WTC11 (cell line): ENCODE measurements at regions not wholly inside any gene's neighbourhood (a gene's known extent, or its start where the extent isn't known, plus 50 kb on each side); places are given as distances from the start of the nearest gene placed in this dataset.

ENCODE experiments used
- ATAC-seq: fragments of 200-7000 bp; cut with Tn5 transposase; 2 replicates; pipeline ENCODE4 v1.10.0; 2021; ENCODE audit warnings: mild to moderate bottlenecking, moderate library complexity
- CTCF ChIA-PET: fragments of 300-600 bp; sonication (Branson Sonifier 250); formaldehyde crosslinking; loops from one replicate; lab custom pipeline; 2021; ENCODE audit warnings: antibody characterized with exemption; lab: Charles Lee
- POLR2A ChIA-PET: fragments of 350-600 bp; sonication (Branson Sonifier 250); formaldehyde crosslinking; loops from one replicate; lab custom pipeline; 2021; ENCODE audit warnings: antibody characterized with exemption; lab: Charles Lee
- DNase-seq: peaks from one replicate; pipeline ENCODE4 v3.0.0; 2021; ENCODE audit warnings: low spot score
- H3K27ac Mint-ChIP-seq: 2 replicates; pipeline ENCODE4 v1.8.0; 2021; ENCODE audit warnings: mixed read lengths
- H3K27me3 Mint-ChIP-seq: 2 replicates; pipeline ENCODE4 v1.8.0; 2021; ENCODE audit warnings: low read depth, mild to moderate bottlenecking, moderate library complexity, mixed read lengths
- H3K36me3 Mint-ChIP-seq: 2 replicates; pipeline ENCODE4 v1.8.0; 2021; ENCODE audit warnings: mixed read lengths
- H3K4me1 Mint-ChIP-seq: 2 replicates; pipeline ENCODE4 v1.8.0; 2022; ENCODE audit warnings: mixed read lengths
- H3K4me3 Mint-ChIP-seq: 2 replicates; pipeline ENCODE4 v1.8.0; 2021; ENCODE audit warnings: mild to moderate bottlenecking, moderate library complexity, mixed read lengths
- H3K9me3 Mint-ChIP-seq: 2 replicates; pipeline ENCODE4 v1.8.0; 2021; ENCODE audit warnings: mixed read lengths
- CBFB ChIP-seq: sonication (generic); formaldehyde crosslinking; IDR thresholded peaks from 2 replicates; pipeline ENCODE4 v1.8.1; 2022; ENCODE audit warnings: mild to moderate bottlenecking, low read depth, missing genetic modification reagents
- E2F5 ChIP-seq: sonication (generic); formaldehyde crosslinking; IDR thresholded peaks from 2 replicates; pipeline ENCODE4 v1.8.1; 2022; ENCODE audit warnings: mild to moderate bottlenecking, moderate library complexity, missing genetic modification reagents
- ELF4 ChIP-seq: sonication (generic); formaldehyde crosslinking; IDR thresholded peaks from 2 replicates; pipeline ENCODE4 v1.8.1; 2022; ENCODE audit warnings: low read depth, mild to moderate bottlenecking, moderate library complexity, missing genetic modification reagents
- FOXP4 ChIP-seq: sonication (generic); formaldehyde crosslinking; IDR thresholded peaks from 2 replicates; pipeline ENCODE4 v1.8.0; 2022; ENCODE audit warnings: mild to moderate bottlenecking, missing genetic modification reagents
- GRHL2 ChIP-seq: fragments of 250-450 bp; sonication (Bioruptor Pico); IDR thresholded peaks from 2 replicates; pipeline ENCODE4 v1.8.0; 2022; ENCODE audit warnings: mild to moderate bottlenecking, moderate library complexity; ENCODE audit not compliant: insufficient replicate concordance, severe bottlenecking
- IRF1 ChIP-seq: sonication (generic); formaldehyde crosslinking; IDR thresholded peaks from 2 replicates; pipeline ENCODE4 v1.8.0; 2023; ENCODE audit warnings: missing genetic modification reagents
- JUN ChIP-seq: sonication (generic); formaldehyde crosslinking; IDR thresholded peaks from 2 replicates; pipeline ENCODE4 v1.8.0; 2023; ENCODE audit warnings: mild to moderate bottlenecking, missing genetic modification reagents
- KAT7 ChIP-seq: sonication (generic); formaldehyde crosslinking; IDR thresholded peaks from 2 replicates; pipeline ENCODE4 v1.8.1; 2023; ENCODE audit warnings: missing genetic modification reagents, mild to moderate bottlenecking, borderline replicate concordance
- MAX ChIP-seq: sonication (generic); formaldehyde crosslinking; IDR thresholded peaks from 2 replicates; pipeline ENCODE4 v1.8.0; 2022; ENCODE audit warnings: mild to moderate bottlenecking, missing genetic modification reagents
- RELA ChIP-seq: sonication (generic); formaldehyde crosslinking; IDR thresholded peaks from 2 replicates; pipeline ENCODE4 v1.8.1; 2022; ENCODE audit warnings: missing genetic modification reagents, mild to moderate bottlenecking, borderline replicate concordance
- TEAD1 ChIP-seq: sonication (generic); formaldehyde crosslinking; IDR thresholded peaks from 2 replicates; pipeline ENCODE4 v1.8.0; 2022; ENCODE audit warnings: mild to moderate bottlenecking, missing genetic modification reagents
- USF2 ChIP-seq: sonication (generic); formaldehyde crosslinking; IDR thresholded peaks from 2 replicates; pipeline ENCODE4 v1.8.1; 2023; ENCODE audit warnings: mild to moderate bottlenecking, missing genetic modification reagents, moderate library complexity
- ZNF263 ChIP-seq: sonication (generic); formaldehyde crosslinking; IDR thresholded peaks from 2 replicates; pipeline ENCODE4 v1.8.1; 2022; ENCODE audit warnings: low read depth, mild to moderate bottlenecking, moderate library complexity, missing genetic modification reagents
- ZNF281 ChIP-seq: sonication (generic); formaldehyde crosslinking; IDR thresholded peaks from 2 replicates; pipeline ENCODE4 v1.8.0; 2023; ENCODE audit warnings: mild to moderate bottlenecking, missing genetic modification reagents
- ZNF416 ChIP-seq: fragments of 250-450 bp; sonication (Bioruptor Pico); IDR thresholded peaks from 2 replicates; pipeline ENCODE4 v1.9.0; 2021; ENCODE audit warnings: mild to moderate bottlenecking, inconsistent platforms
- ZNF425 ChIP-seq: fragments of 250-450 bp; sonication (Bioruptor Pico); conservative IDR thresholded peaks from 2 replicates; pipeline ENCODE4 v1.9.0; 2021; ENCODE audit warnings: mild to moderate bottlenecking
- ZNF512 ChIP-seq: sonication (generic); formaldehyde crosslinking; IDR thresholded peaks from 2 replicates; pipeline ENCODE4 v1.8.1; 2022; ENCODE audit warnings: missing genetic modification reagents, borderline replicate concordance

- TF ChIP-seq CBFB (CRISPR knock-in tag) (no peak), KAT7 (no peak), ZNF425 (CRISPR knock-in tag) (no peak), IRF1 (CRISPR knock-in tag) (no peak), ZNF512 (no peak), TEAD1 (CRISPR knock-in tag) (no peak)
These were observed 96.3 kb downstream of the FOXF2 start (continued) for GRCh38 chr6:1485678-1486077.

GRCh38 chr6:1486387-1486786, 97.0 kb downstream of the FOXF2 start:
- no peak overlapping the region for H3K27ac Mint-ChIP-seq
- POLR2A ChIA-PET = no interaction called here
- H3K9me3 Mint-ChIP-seq = 0 out of 2 replicates have a peak, but pooled peaks cover 3% of the 10 kb centered on the region
- no peak for DNase-seq
- H3K4me3 Mint-ChIP-seq = no peak overlapping the region
- no peaks in the 10 kb centered on the region for H3K4me1 Mint-ChIP-seq
- H3K27me3 Mint-ChIP-seq = no peaks in the 10 kb centered on the region
- no peaks in the 10 kb centered on the region for H3K36me3 Mint-ChIP-seq
- TF ChIP-seq ZNF416 (CRISPR knock-in tag) (no peak), CBFB (CRISPR knock-in tag) (no peak), JUN (no peak), E2F5 (CRISPR knock-in tag) (no peak), ZNF263 (CRISPR knock-in tag) (no peak), MAX (no peak), GRHL2 (CRISPR knock-in tag) (no peak), FOXP4 (CRISPR knock-in tag) (no peak)
- no peak for ATAC-seq
- CTCF ChIA-PET = interaction anchor here (1.0 kb wide), 1 partner anchor 38 kb away, joined by 3 read pairs; no protein-coding TSS in a partner anchor

- Mint-ChIP-seq H3K27me3 (no peaks in the 10 kb centered on the region), H3K27ac (no peak overlapping the region), H3K9me3 (0 out of 2 replicates have a peak, but pooled peaks cover 3% of the 10 kb centered on the region), H3K4me3 (no peak overlapping the region), H3K36me3 (no peaks in the 10 kb centered on the region), H3K4me1 (no peaks in the 10 kb centered on the region)
- DNase-seq = no peak
- no peak for ATAC-seq
- ChIA-PET POLR2A (no interaction called here), CTCF (interaction anchor here (1.0 kb wide), 1 partner anchor 37 kb away, joined by 3 read pairs; no protein-coding TSS in a partner anchor)
- TF ChIP-seq ZNF281 (CRISPR knock-in tag) (no peak), USF2 (CRISPR knock-in tag) (no peak), ELF4 (CRISPR knock-in tag) (no peak), RELA (CRISPR knock-in tag) (no peak)
These were observed 97.9 kb downstream of the FOXF2 start for GRCh38 chr6:1487239-1487638.
